HL-60 (cell line): ENCODE measurements at regions not wholly inside any gene's neighbourhood (a gene's known extent, or its start where the extent isn't known, plus 50 kb on each side); places are given as distances from the start of the nearest gene placed in this dataset.

Experiments
- CTCF ChIP-seq: IDR thresholded peaks from one replicate; pipeline ENCODE4 v1.5.1; 2011; ENCODE audit warnings: low read length, control low read depth, inconsistent platforms; ENCODE audit not compliant: insufficient read depth
- POLR2AphosphoS5 ChIP-seq: IDR thresholded peaks from 2 replicates; pipeline ENCODE4 v1.6.1; 2012; ENCODE audit warnings: low read depth
- SPI1 ChIP-seq: IDR thresholded peaks from 2 replicates; pipeline ENCODE4 v1.6.1; 2012; ENCODE audit warnings: low read depth, mild to moderate bottlenecking, borderline replicate concordance
- TF ChIP-seq, protein P1 (sequence below): IDR thresholded peaks from 2 replicates; pipeline ENCODE4 v1.6.1; 2012; ENCODE audit warnings: low read depth; ENCODE audit not compliant: insufficient replicate concordance

- no peak for TF ChIP-seq CTCF
- no peak for TF ChIP-seq POLR2AphosphoS5
- TF ChIP-seq, protein P1, sequence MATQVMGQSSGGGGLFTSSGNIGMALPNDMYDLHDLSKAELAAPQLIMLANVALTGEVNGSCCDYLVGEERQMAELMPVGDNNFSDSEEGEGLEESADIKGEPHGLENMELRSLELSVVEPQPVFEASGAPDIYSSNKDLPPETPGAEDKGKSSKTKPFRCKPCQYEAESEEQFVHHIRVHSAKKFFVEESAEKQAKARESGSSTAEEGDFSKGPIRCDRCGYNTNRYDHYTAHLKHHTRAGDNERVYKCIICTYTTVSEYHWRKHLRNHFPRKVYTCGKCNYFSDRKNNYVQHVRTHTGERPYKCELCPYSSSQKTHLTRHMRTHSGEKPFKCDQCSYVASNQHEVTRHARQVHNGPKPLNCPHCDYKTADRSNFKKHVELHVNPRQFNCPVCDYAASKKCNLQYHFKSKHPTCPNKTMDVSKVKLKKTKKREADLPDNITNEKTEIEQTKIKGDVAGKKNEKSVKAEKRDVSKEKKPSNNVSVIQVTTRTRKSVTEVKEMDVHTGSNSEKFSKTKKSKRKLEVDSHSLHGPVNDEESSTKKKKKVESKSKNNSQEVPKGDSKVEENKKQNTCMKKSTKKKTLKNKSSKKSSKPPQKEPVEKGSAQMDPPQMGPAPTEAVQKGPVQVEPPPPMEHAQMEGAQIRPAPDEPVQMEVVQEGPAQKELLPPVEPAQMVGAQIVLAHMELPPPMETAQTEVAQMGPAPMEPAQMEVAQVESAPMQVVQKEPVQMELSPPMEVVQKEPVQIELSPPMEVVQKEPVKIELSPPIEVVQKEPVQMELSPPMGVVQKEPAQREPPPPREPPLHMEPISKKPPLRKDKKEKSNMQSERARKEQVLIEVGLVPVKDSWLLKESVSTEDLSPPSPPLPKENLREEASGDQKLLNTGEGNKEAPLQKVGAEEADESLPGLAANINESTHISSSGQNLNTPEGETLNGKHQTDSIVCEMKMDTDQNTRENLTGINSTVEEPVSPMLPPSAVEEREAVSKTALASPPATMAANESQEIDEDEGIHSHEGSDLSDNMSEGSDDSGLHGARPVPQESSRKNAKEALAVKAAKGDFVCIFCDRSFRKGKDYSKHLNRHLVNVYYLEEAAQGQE = no peak
- no peak for TF ChIP-seq SPI1
These were observed 619.3 kb downstream of the SNAPC1 start for GRCh38 chr14:62381311-62382070.
